ENCODE measurements at regions not wholly inside any gene's neighbourhood (a gene's known extent, or its start where the extent isn't known, plus 50 kb on each side); places are given as distances from the start of the nearest gene placed in this dataset.

GRCh38 chr9:38269775-38270174 is 122.7 kb upstream of the ALDH1B1 start:
- no peaks in the 10 kb centered on the region for H3K27me3 ChIP-seq (ENCODE audit: control insufficient read depth in 5 of 5, insufficient read depth in 4 of 5, low read length in 5 of 5)
- peaks cover 0 to 6% (median 0%) of the 10 kb centered on the region in 5 donors for H3K9me3 ChIP-seq (ENCODE audit: control insufficient read depth in 5 of 5, low read length in 5 of 5)
- no peak overlapping the region for H3K9ac ChIP-seq (ENCODE audit: low read length in 5 of 5)
- no peak overlapping the region for H3K27ac ChIP-seq (ENCODE audit: low read depth, low read length)
- H3K4me1 ChIP-seq (ENCODE audit: control insufficient read depth in 5 of 5, insufficient read depth in 5 of 5, low read length in 5 of 5), result peaks cover 0 to 6% (median 5%) of the 10 kb centered on the region in 5 donors
- no peak overlapping the region for H3K4me3 ChIP-seq (ENCODE audit: low read depth in 1 of 5, low read length in 5 of 5)
- no peaks in the 10 kb centered on the region for H3K36me3 ChIP-seq (ENCODE audit: control insufficient read depth in 5 of 5, insufficient read depth in 5 of 5, low read length in 5 of 5)

DNA sequence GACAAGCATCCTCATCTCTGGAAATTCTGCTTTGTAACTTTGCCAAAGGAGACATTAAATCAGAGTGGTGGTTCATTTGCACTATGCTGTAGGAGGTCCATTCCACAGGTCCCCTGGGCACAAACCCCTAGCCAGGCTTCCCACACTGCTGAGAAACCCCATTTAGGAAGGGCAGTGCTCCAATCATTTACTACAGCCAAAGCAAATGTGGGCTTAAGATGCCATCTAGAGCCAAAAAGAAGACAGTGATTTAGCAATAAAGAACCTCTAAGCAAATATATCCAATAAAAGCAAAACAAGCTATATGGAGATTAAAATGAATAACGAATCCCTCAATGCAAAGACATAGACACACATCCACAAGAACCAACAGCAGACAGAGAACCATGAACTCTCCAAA is 129.0 kb upstream of the ALDH1B1 start:
- Histone ChIP-seq H3K36me3 (ENCODE audit: control insufficient read depth in 5 of 5, insufficient read depth in 5 of 5, low read length in 5 of 5) (no peaks in the 10 kb centered on the region), H3K27ac (ENCODE audit: low read depth, low read length) (no peak overlapping the region), H3K4me3 (ENCODE audit: low read depth in 1 of 5, low read length in 5 of 5) (no peak overlapping the region), H3K9ac (ENCODE audit: low read length in 5 of 5) (no peak overlapping the region), H3K9me3 (ENCODE audit: control insufficient read depth in 5 of 5, low read length in 5 of 5) (peaks cover 0 to 10% (median 7%) of the 10 kb centered on the region in 5 donors), H3K27me3 (ENCODE audit: control insufficient read depth in 5 of 5, insufficient read depth in 4 of 5, low read length in 5 of 5) (no peaks in the 10 kb centered on the region), H3K4me1 (ENCODE audit: control insufficient read depth in 5 of 5, insufficient read depth in 5 of 5, low read length in 5 of 5) (peaks cover 0 to 4% (median 0%) of the 10 kb centered on the region in 5 donors)

DNA sequence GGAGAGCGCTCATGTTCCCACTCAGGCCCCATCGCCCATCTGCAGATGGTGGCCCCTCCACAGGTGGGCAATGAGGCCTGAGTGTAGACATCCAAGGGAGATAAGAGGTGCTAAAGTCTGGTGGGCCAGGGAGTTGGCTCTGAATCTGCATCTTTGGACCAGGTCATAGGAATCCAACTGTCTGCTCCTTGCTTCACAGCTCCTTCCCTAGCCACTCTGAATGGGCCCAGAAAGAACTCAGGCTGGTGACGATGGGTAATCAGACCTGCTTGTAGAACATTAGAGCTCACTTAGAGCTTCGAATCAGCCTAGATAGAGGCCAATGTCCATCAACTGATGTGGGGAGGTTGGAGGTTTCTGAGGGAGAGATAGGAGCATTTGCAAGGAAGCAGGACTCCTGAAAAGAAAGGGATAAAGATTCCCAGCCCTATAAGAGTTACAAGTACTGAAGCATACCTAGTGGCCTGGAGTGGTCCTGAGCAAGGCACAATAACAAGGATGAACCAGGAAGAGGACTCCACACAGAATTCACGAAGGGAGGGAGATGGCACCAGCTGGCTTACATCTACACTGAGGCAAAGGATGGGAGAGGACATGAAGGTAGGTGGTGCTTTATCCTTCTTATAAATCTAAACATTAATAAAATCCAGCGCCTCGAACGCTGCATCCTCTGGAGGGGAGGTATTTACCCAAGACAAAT is 132.8 kb upstream of the ALDH1B1 start:
- no peak overlapping the region for H3K27ac ChIP-seq (ENCODE audit: low read depth, low read length)
- no peak overlapping the region for H3K9ac ChIP-seq (ENCODE audit: low read length in 5 of 5)
- H3K9me3 ChIP-seq (ENCODE audit: control insufficient read depth in 5 of 5, low read length in 5 of 5), result peaks cover 0 to 12% (median 3%) of the 10 kb centered on the region in 5 donors
- no peaks in the 10 kb centered on the region for H3K36me3 ChIP-seq (ENCODE audit: control insufficient read depth in 5 of 5, insufficient read depth in 5 of 5, low read length in 5 of 5)
- H3K27me3 ChIP-seq (ENCODE audit: control insufficient read depth in 5 of 5, insufficient read depth in 4 of 5, low read length in 5 of 5), result no peaks in the 10 kb centered on the region
- H3K4me3 ChIP-seq (ENCODE audit: low read depth in 1 of 5, low read length in 5 of 5), result no peak overlapping the region
- H3K4me1 ChIP-seq (ENCODE audit: control insufficient read depth in 5 of 5, insufficient read depth in 5 of 5, low read length in 5 of 5), result peaks cover 0 to 14% (median 7%) of the 10 kb centered on the region in 5 donors

DNA sequence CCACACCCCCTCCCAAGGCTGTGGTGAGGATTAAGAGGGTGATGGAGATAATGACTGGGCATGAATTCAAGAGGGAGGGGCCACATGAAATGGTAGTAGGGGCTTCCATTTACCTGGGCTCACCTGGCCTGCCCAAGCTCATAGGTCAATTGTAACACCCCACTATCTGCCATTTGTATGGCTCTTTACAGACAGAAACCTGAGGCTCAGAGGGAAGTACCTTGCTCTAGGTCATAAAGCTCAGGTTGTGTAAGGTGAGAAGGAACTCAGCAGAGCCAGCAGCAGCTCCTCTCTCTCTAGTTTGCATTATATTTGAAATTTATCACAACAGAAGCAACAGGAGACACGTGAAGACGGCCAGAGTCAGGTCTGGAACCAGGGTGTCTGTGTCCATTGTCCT is 133.4 kb upstream of the ALDH1B1 start:
- Histone ChIP-seq H3K36me3 (ENCODE audit: control insufficient read depth in 5 of 5, insufficient read depth in 5 of 5, low read length in 5 of 5) (no peaks in the 10 kb centered on the region), H3K27me3 (ENCODE audit: control insufficient read depth in 5 of 5, insufficient read depth in 4 of 5, low read length in 5 of 5) (no peaks in the 10 kb centered on the region), H3K27ac (ENCODE audit: low read depth, low read length) (no peak overlapping the region), H3K4me3 (ENCODE audit: low read depth in 1 of 5, low read length in 5 of 5) (no peak overlapping the region), H3K4me1 (ENCODE audit: control insufficient read depth in 5 of 5, insufficient read depth in 5 of 5, low read length in 5 of 5) (peaks cover 0 to 18% (median 10%) of the 10 kb centered on the region in 5 donors), H3K9ac (ENCODE audit: low read length in 5 of 5) (no peak overlapping the region), H3K9me3 (ENCODE audit: control insufficient read depth in 5 of 5, low read length in 5 of 5) (peaks cover 0 to 11% (median 3%) of the 10 kb centered on the region in 5 donors)

GRCh38 chr9:38257626-38258215 is 134.8 kb upstream of the ALDH1B1 start:
- Histone ChIP-seq H3K9ac (ENCODE audit: low read length in 5 of 5) (no peak overlapping the region), H3K4me1 (ENCODE audit: control insufficient read depth in 5 of 5, insufficient read depth in 5 of 5, low read length in 5 of 5) (peaks cover 0 to 18% (median 10%) of the 10 kb centered on the region in 5 donors), H3K36me3 (ENCODE audit: control insufficient read depth in 5 of 5, insufficient read depth in 5 of 5, low read length in 5 of 5) (no peaks in the 10 kb centered on the region), H3K9me3 (ENCODE audit: control insufficient read depth in 5 of 5, low read length in 5 of 5) (peaks cover 0 to 7% (median 2%) of the 10 kb centered on the region in 5 donors), H3K27me3 (ENCODE audit: control insufficient read depth in 5 of 5, insufficient read depth in 4 of 5, low read length in 5 of 5) (no peaks in the 10 kb centered on the region), H3K4me3 (ENCODE audit: low read depth in 1 of 5, low read length in 5 of 5) (no peak overlapping the region), H3K27ac (ENCODE audit: low read depth, low read length) (no peak overlapping the region)

DNA sequence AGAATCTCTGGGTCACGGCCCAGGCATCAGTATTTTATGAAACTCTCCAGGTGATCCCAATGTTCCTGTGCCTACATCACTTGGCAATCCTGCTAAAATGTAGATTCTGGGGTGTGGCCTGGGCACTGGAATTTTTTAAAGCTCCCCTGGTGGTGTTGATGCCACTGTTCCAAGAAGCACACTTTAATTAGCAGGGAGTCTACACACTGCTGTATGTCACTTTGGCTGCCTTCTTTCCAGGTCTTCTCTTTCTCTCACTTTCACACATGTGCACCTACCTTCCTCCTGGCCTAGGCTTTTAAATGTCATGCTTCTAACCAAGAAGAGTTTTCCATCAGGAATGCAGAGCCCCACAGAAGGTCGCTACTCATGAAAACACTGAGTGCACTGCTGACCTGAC is 136.0 kb upstream of the ALDH1B1 start:
- Histone ChIP-seq H3K4me1 (ENCODE audit: control insufficient read depth in 5 of 5, insufficient read depth in 5 of 5, low read length in 5 of 5) (peaks cover 0 to 18% (median 10%) of the 10 kb centered on the region in 5 donors), H3K9me3 (ENCODE audit: control insufficient read depth in 5 of 5, low read length in 5 of 5) (peaks cover 0 to 7% (median 2%) of the 10 kb centered on the region in 5 donors), H3K4me3 (ENCODE audit: low read depth in 1 of 5, low read length in 5 of 5) (no peak overlapping the region), H3K36me3 (ENCODE audit: control insufficient read depth in 5 of 5, insufficient read depth in 5 of 5, low read length in 5 of 5) (no peaks in the 10 kb centered on the region), H3K9ac (ENCODE audit: low read length in 5 of 5) (no peak overlapping the region), H3K27ac (ENCODE audit: low read depth, low read length) (no peak overlapping the region), H3K27me3 (ENCODE audit: control insufficient read depth in 5 of 5, insufficient read depth in 4 of 5, low read length in 5 of 5) (no peaks in the 10 kb centered on the region)

- H3K4me3 ChIP-seq (ENCODE audit: low read depth in 1 of 5, low read length in 5 of 5), result no peak overlapping the region
- peaks cover 0 to 18% (median 10%) of the 10 kb centered on the region in 5 donors for H3K4me1 ChIP-seq (ENCODE audit: control insufficient read depth in 5 of 5, insufficient read depth in 5 of 5, low read length in 5 of 5)
- H3K36me3 ChIP-seq (ENCODE audit: control insufficient read depth in 5 of 5, insufficient read depth in 5 of 5, low read length in 5 of 5), result no peaks in the 10 kb centered on the region
- no peak overlapping the region for H3K9ac ChIP-seq (ENCODE audit: low read length in 5 of 5)
- H3K27ac ChIP-seq (ENCODE audit: low read depth, low read length), result no peak overlapping the region
- no peaks in the 10 kb centered on the region for H3K27me3 ChIP-seq (ENCODE audit: control insufficient read depth in 5 of 5, insufficient read depth in 4 of 5, low read length in 5 of 5)
- peaks cover 0 to 7% (median 2%) of the 10 kb centered on the region in 5 donors for H3K9me3 ChIP-seq (ENCODE audit: control insufficient read depth in 5 of 5, low read length in 5 of 5)
Measured at GRCh38 chr9:38255599-38255998, 136.9 kb upstream of the ALDH1B1 start.

GRCh38 chr9:38254756-38255155 is 137.7 kb upstream of the ALDH1B1 start:
- peaks cover 0 to 2% (median 0%) of the 10 kb centered on the region in 5 donors for H3K9me3 ChIP-seq (ENCODE audit: control insufficient read depth in 5 of 5, low read length in 5 of 5)
- no peak overlapping the region for H3K4me3 ChIP-seq (ENCODE audit: low read depth in 1 of 5, low read length in 5 of 5)
- H3K27me3 ChIP-seq (ENCODE audit: control insufficient read depth in 5 of 5, insufficient read depth in 4 of 5, low read length in 5 of 5), result no peaks in the 10 kb centered on the region
- H3K9ac ChIP-seq (ENCODE audit: low read length in 5 of 5), result no peak overlapping the region
- no peaks in the 10 kb centered on the region for H3K36me3 ChIP-seq (ENCODE audit: control insufficient read depth in 5 of 5, insufficient read depth in 5 of 5, low read length in 5 of 5)
- peaks cover 0 to 18% (median 10%) of the 10 kb centered on the region in 5 donors for H3K4me1 ChIP-seq (ENCODE audit: control insufficient read depth in 5 of 5, insufficient read depth in 5 of 5, low read length in 5 of 5)
- no peak overlapping the region for H3K27ac ChIP-seq (ENCODE audit: low read depth, low read length)

DNA sequence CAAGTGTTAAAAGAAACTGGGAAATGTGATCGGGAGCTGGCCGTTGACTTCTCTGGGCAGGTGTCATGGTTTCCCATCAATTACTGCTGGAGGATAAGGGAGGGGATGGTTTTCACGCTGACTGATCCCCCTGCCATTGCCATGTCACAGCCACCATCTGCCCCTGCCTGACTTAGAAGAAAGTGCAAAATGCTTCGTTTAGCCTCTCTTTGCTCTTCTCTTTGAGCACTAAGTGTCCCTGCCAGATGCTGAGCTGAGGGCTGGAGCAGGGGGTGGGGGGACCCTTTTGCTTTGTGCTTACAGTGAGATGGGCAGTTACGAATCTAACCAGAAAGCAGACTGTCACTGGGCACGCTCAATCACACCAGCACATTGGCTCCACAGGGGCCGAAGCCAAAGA is 138.4 kb upstream of the ALDH1B1 start:
- Histone ChIP-seq H3K27ac (ENCODE audit: low read depth, low read length) (no peak overlapping the region), H3K4me1 (ENCODE audit: control insufficient read depth in 5 of 5, insufficient read depth in 5 of 5, low read length in 5 of 5) (peaks cover 0 to 18% (median 10%) of the 10 kb centered on the region in 5 donors), H3K9me3 (ENCODE audit: control insufficient read depth in 5 of 5, low read length in 5 of 5) (peaks cover 0 to 2% (median 0%) of the 10 kb centered on the region in 5 donors), H3K27me3 (ENCODE audit: control insufficient read depth in 5 of 5, insufficient read depth in 4 of 5, low read length in 5 of 5) (no peaks in the 10 kb centered on the region), H3K4me3 (ENCODE audit: low read depth in 1 of 5, low read length in 5 of 5) (no peak overlapping the region), H3K36me3 (ENCODE audit: control insufficient read depth in 5 of 5, insufficient read depth in 5 of 5, low read length in 5 of 5) (no peaks in the 10 kb centered on the region), H3K9ac (ENCODE audit: low read length in 5 of 5) (no peak overlapping the region)

- Histone ChIP-seq H3K9ac (ENCODE audit: low read length in 5 of 5) (no peak overlapping the region), H3K36me3 (ENCODE audit: control insufficient read depth in 5 of 5, insufficient read depth in 5 of 5, low read length in 5 of 5) (no peaks in the 10 kb centered on the region), H3K4me1 (ENCODE audit: control insufficient read depth in 5 of 5, insufficient read depth in 5 of 5, low read length in 5 of 5) (peaks cover 0 to 18% (median 10%) of the 10 kb centered on the region in 5 donors), H3K9me3 (ENCODE audit: control insufficient read depth in 5 of 5, low read length in 5 of 5) (peaks cover 0 to 2% (median 0%) of the 10 kb centered on the region in 5 donors), H3K27ac (ENCODE audit: low read depth, low read length) (no peak overlapping the region), H3K27me3 (ENCODE audit: control insufficient read depth in 5 of 5, insufficient read depth in 4 of 5, low read length in 5 of 5) (no peaks in the 10 kb centered on the region), H3K4me3 (ENCODE audit: low read depth in 1 of 5, low read length in 5 of 5) (no peak overlapping the region)
Measured at GRCh38 chr9:38253200-38253599, 139.3 kb upstream of the ALDH1B1 start.

All from subcutaneous abdominal adipose tissue (tissue), 5 donors.